HG03432 (cell line): ENCODE measurements at regions not wholly inside any gene's neighbourhood (a gene's known extent, or its start where the extent isn't known, plus 50 kb on each side); places are given as distances from the start of the nearest gene placed in this dataset.
"Not testable (repeated sequence)": the region's sequence is repeated elsewhere in the genome, so short reads cannot be mapped to it uniquely, and the experiment has no call there.

Source experiments
- ATAC-seq: cut with Tn5 transposase; IDR thresholded peaks from one replicate; pipeline ENCODE4 v1.9.1; 2021; ENCODE audit warnings: mild to moderate bottlenecking, moderate library complexity; ENCODE audit not compliant: unreplicated experiment

DNA sequence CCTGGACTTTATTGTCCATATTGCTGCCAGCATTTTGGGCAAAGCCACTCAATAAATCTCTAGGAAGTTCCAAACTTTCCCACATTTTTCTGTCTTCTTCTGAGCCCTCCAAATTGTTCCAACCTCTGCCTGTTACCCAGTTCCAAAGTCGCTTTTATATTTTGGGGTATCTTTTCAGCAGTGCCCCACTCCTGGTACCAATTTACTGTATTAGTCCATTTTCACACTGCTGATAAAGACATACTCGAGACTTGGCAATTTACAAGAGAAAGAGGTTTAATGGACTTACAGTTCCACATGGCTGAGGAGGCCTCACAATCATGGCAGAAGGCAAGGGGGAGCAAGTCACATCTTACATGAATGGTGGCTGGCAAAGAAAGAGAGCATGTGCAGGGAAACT is 53.4 kb downstream of the AHSP start:
- not testable (repeated sequence) for ATAC-seq

DNA sequence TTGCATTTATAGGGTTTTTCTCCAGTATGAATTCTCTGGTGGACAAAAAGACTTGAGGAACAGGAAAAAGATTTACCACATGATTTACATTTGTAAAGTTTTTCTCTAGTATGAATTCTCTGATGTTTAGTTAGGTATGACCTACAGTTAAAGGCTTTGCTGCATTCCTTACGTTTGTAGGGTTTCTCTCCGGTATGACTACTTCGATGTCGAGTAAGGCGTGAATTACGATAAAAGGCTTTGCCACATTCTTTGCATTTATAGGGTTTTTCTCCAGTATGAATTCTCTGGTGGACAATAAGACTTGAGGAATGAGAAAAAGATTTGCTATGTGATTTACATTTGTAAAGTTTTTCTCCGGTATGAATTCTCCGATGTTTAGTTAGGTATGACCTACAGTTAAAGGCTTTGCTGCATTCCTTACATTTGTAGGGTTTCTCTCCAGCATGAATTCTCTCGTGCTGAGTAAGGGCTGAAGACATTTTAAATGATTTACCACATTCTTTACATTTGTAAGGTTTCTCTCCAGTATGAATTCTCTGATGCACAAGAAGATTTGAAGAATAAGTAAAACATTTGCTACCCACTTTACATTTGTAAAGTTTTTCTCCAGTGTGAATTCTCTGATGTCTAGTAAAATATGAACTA is 74.2 kb downstream of the AHSP start:
- not testable (repeated sequence) for ATAC-seq

DNA sequence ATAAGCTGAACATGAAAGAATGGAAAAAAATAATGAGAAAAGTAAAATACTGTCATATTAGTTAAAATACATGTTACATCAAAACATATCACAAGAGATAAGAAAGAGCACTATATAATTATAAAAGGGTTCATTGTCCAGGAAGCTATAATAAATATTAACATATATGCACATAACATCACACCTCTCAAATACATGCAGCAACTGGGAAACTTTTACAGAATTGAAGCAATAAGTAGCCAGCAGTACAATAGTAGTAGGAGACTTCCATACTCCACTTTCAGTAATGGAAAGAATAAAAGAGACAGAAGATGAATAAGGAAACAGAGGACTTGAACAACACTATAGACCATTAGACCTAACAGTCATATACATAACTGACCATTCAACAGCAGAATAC is 90.4 kb downstream of the AHSP start:
- ATAC-seq = no peak

DNA sequence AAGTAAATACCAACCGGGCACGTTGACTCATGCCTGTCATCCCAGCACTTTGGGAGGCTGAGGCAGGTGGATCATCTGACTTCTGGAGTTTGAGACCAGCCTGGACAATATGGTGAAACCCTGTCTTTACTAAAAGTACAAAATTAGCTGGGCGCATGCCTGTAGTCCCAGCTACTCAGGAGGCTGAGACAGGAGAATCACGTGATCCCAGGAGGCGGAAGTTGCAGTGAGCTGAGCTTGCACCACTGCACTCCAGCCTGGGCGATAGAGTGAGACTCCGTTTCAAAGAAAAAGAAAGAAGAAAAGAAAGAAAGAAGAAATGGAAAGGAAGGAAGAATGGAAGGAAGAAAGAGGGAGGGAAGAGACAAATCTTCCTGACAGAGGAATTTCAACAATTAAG is 108.7 kb downstream of the AHSP start:
- no peak for ATAC-seq

DNA sequence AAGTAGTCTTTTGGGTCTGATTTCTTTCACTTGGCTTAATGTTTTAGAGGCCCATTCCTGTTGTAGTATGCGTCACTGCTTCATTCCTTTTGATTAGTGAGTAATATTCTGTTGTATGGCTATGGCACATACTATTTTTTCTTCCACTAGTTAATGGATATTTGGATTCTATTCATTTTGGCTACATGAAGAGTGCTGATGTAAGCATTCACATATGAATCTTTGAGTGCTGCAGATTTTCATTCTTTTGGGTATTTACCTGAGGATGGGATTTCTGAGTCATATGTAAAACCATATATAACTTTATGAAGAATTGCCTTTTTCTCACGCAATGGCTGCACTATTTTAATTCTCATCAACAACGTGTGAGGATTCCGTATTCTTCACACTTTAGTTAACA is 113.6 kb downstream of the AHSP start:
- no peak for ATAC-seq

DNA sequence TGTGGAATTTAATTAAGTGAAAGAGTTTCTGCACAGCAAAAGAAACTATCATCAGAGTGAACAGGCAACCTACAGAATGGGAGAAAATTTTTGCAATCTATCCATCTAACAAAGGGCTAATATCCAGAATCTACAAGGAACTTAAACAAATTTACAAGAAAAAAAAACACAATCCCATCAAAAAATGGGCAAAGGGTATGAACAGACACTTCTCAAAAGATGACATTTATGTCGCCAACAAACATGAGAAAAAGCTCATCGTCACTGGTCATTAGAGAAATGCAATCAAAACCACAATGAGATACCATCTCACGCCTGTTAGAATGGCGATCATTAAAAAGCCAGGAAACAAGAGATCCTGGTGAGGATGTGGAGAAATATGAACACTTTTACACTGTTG is 128.0 kb downstream of the AHSP start:
- ATAC-seq = not testable (repeated sequence)

DNA sequence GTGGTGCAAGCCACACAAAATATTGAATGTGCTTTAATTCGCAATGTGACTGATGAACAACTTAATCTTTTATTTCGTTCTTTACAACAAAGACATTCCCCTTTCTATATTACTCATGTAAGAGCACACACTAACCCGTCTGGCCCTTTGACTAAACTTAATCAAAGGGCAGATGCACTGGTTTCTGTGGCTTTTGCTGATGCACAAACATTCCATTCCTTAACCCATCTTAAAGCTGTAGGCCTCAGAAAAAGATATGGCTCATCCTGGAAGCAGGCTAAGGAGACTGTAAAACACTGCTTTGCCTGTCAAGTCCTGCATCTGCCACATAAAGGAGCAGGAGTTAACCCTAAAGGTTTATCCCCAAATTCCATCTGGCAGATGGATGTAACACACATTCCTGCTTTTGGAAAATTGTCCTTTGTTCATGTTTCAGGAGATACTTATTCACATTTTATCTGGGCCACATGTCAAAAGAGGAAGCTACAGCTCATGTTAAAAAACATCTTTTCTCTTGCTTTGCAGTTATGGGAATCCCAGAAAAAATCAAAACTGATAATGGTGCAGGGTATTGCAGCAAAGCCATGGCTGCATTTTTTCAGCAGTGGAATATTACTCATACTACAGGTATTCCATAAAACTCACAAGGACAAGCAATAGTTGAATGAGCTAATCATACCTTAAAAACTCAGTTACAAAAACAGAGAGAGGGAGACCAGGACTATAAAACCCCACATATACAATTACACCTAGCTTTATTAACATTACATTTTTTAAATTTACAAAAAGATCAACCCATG is 137.2 kb downstream of the AHSP start:
- no peak for ATAC-seq

DNA sequence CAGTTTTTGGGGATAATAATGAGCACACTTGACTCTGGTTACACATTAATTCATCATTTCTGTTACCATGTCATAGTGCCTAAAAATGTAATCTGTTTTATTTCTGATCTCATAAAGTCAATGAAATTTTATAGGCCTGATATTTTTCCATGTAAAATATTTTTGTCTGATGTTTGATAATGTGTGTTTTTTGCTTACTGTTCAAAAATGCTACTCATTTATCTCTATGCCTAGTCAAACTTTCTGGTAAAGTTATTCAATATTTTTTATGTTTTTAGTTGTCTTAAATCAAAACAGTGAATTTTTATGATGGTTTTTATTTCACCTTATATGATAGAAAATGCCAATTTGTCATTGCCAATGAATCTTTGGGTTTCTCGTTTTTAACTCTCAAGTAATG is 147.0 kb downstream of the AHSP start:
- no peak for ATAC-seq

DNA sequence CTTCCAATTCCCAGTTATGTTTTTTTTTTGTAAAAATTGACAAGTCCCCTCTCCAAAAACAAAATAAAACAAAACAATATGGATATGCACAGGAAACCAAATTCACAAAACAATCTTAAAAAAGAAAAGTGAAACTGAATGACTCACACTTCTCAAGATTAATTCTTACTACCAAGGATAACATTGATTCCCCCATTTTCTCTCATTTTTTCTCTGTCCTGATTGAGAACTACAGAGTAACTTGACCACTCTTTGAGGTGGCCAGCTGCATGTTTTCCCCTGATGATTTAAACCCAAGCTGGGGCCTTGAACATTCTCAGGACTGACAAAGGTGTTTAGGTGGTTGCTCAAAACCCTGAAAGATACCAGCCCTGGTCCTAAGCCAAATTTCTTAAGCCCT is 149.0 kb downstream of the AHSP start:
- ATAC-seq = no peak

DNA sequence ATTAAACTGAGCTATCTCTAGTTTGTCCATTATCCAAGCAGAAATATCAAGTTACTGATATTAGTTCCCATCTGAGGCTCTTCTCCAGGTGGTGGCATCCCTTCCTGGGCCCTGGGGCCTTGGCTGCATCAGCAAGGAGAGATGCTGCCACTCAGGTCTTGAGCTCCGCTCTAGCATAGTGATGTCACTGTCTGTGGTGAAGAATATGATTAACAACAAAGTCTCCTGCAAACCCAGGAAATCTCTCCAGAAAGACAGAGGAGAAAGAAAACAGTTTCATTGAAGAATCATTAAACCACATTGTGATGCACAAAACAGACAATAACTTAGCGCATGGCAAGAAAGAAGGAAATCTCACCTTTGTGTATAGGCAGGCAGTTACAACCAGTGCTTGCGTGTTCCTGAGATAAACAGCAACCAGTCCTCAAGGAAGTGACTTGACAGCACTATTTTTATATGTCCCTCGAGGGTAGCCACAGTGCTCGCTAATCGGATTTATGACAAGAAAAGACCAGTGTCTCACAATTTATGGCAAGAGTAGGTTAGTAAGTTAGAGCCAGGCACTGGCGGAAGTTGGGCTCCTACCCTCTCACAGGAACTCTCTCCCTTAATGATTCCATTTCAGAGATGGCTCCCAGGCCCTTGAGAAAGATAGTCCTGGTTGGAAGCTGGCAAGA is 151.1 kb downstream of the AHSP start:
- ATAC-seq = no peak

DNA sequence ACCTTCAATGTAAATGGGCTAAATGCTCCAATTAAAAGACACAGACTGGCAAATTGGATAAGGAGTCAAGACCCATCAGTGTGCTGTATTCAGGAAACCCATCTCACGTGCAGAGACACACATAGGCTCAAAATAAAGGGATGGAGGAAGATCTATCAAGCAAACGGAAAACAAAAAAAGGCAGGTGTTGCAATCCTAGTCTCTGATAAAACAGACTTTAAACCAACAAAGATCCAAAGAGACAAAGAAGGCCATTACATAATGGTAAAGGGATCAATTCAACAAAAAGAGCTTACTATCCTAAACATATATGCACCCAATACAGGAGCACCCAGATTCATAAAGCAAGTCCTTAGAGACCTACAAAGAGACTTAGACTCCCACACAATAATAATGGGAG is 161.6 kb downstream of the AHSP start:
- not testable (repeated sequence) for ATAC-seq

DNA sequence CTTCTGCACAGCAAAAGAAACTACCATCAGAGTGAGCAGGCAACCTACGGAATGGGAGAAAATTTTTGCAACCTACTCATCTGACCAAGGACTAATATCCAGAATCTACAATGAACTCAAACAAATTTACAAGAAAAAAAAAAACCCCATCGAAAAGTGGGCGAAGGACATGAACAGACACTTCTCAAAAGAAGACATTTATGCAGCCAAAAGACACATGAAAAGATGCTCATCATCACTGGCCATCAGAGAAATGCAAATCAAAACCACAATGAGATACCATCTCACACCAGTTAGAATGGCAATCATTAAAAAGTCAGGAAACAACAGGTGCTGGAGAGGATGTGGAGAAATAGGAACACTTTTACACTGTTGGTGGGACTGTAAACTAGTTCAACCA is 164.6 kb downstream of the AHSP start:
- not testable (repeated sequence) for ATAC-seq

DNA sequence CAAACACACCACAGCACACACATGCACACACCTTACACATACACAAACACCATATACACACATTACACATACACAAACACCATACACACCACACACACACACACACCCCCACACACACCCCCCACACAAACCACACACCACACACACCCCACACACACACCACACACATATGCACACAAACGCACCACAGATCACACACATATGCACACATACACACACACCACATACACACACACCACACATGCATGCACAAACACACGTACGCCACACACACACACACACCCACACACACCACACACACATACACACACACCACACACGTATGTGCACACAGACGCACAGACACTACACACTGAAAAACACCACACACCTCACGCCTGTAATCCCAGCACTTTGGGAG is 166.0 kb downstream of the AHSP start:
- ATAC-seq = no peak

DNA sequence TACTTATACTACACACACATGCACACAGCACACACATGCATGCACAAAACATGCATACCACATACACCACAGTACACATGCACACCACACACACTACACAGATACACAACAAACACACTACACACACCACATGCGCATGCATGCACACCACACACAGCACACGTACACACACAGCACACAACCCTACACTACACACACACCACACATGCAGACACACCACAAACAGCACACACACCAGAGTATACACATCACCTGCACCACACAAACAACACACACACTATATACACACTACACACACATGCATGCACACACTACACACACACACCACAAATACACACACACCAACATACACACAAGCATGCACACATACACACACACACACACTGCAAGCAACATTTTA is 166.8 kb downstream of the AHSP start:
- no peak for ATAC-seq

DNA sequence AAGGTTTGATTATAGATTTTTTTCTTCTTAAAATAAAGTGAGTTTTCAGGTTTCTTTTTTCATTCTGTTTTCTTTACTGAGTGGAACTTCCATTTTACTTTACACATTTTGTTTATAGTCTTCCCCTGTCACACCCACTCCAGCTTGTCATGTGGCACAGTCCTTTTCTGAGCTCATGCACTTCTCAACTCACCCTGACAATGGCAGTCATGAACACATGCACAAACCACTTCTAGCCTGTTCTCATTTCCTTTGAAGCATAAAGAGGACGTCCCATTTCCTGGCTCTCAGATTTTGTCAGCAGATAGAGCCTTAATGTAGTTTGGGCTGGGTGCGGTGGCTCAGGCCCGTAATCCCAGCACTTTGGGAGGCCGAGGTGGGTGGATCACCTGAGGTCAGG is 168.0 kb downstream of the AHSP start:
- peak; percentile 40 for ATAC-seq

DNA sequence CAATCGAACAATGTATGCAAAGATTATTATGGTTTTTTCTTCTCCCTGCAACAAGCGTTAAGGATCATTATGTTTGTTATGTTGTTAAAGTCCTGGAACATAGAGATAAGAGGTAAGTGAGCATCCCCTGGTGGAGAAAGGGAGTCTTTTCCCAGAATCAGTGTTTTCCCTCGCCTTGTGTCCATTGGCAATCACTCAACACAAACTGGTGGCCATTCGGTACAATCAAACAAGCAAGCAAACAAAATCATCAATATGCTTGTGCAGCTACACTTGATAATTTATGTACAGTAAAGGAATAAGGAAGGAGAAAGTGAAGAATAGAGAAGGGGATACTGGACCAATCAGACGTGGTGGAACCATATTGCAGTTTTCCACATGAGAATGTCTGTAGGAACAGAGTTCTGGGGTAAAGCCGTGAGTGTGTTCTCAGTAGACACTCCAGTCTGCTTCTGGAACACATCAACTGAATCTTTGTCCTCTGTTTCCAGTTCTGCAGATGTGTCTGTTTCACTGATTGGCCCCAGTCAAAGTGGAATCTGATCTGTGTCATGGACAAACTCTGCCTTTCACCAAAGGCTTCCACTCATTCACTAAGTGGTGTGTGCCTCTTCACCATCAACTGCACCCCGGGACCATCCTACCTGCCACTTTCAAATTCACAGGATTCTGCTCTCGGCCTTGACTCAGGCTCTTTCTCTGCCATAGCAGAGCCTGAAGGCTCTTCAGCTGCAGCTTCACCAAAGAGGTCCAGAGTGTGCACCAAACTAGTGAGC is 169.5 kb downstream of the AHSP start:
- no peak for ATAC-seq

DNA sequence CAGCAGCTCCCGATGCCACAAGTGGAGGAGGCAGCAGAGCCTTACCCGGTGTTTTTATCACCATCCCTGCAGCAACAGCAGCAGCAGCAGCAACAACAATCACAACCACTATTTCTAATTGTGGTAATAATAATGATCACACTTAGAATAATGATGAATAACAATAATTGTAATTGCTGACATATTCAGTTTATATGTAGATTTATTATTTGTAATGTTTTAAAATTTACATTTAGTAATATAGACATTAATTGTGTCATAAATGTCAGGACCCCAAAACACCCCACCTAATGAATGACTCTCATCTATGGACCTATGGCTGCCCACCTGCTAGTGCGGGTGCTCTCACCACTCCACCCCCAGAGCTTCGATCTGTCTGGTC is 170.0 kb downstream of the AHSP start:
- no peak for ATAC-seq

DNA sequence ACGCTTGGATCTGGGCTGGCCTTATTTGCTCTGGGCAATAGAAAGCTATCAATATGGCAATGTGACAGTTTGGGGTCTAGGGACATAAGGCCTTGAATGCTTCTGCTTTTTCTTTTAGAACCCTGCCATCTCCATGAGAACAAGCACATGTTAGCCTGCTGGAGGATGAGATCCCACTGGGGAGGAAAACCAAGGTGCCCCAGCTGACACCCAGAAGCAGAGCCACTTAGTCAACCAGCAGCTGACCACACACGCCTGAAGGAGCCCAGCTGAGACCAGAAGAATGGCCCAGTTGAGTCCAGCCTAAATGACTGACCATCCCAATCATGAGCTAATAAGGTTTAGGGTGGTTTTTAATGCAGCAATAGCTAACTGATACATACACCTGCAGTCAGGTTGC is 171.2 kb downstream of the AHSP start:
- ATAC-seq = no peak

DNA sequence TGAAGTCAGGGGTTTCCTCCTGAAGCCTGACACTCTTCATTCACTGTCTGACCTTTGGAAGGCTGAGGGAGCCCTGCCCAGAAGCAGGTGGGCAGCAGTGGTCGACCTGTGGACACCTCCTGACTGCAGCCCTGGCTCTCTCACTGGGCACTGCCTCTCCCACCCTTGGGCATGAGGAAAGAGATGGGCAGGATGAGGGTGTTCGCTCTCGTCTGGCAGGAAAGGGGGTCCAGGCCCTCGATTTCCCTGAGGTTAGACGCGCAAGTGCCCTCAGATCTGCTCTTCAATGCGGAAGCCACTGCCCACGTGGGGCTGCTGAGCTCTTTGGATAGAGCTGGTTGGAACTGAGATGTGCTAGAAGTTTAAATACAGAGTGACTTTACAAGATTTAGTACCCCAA is 171.9 kb downstream of the AHSP start:
- ATAC-seq = no peak

DNA sequence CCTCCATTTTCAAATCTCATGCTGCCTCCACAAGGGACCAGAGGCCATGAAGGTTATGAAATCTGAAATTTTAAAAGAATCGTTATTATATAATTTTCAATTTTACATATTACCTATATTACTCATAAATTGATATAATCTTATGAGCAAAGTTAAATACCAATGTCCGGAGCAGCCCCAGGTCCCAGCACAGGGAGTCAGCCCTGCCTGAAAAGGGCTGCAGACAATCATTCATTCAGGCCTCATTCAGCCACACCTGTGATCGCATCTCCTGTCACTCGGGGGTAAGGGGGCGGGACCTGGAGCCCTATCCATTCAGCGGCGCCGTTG is 172.5 kb downstream of the AHSP start:
- ATAC-seq = no peak

DNA sequence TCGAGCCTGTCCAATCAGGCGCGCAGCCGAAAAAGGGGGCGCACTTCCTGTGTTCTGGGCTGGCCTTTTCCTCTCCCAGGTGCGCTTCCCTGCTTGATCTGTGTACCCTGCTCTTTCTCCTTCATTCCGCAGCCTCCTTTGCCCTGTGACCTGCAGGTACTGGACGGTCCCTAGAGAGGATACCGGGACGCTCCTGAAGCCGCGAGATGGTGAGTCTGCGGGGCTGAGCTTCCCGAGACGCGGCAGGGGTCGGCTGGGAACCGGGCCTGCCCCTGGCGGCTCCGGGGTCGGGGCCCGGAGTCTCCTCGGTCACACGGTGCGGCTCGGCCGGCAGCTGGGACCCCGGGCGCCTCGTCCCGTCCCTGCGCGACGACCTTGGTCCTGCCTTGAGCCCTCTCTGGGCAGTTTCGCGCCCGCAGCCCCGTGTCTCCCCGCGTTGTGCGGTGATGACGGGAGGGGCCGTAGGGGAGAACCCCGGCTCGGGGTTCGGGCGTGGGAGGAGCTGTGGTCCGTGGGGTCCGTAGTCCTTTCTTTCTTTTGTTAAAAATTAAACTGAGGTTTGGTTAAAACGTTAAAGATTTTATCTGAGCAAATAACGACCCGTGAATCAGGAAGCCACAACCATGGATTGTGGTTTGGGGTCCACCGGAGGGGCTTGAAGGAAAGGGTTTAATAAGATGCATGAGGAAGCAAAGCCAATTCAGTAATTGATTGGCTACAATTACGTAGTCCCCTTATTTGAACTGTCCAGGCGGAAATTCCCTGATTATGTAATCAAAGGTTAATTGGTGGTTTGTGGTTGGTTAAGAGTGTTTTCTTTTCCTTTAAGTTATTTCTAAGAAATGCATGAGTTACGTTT is 172.8 kb upstream of the ZNF267 start:
- ATAC-seq = peak; percentile 93
